Activated CD4-positive, alpha-beta memory T cell treated with anti-CD3 and anti-CD28 coated beads for 36 hours (primary cell): ENCODE measurements at regions not wholly inside any gene's neighbourhood (a gene's known extent, or its start where the extent isn't known, plus 50 kb on each side); places are given as distances from the start of the nearest gene placed in this dataset.

Source experiments
- CTCF ChIA-PET: fragments of 350-600 bp; sonication (Branson Sonifier 250); formaldehyde crosslinking; loops from one replicate; lab custom pipeline; 2021; ENCODE audit warnings: antibody characterized with exemption, inconsistent platforms; lab: Charles Lee
- POLR2A ChIA-PET: fragments of 350-600 bp; sonication (Branson Sonifier 250); formaldehyde crosslinking; loops from one replicate; lab custom pipeline; 2021; ENCODE audit warnings: antibody characterized with exemption; lab: Charles Lee
- DNase-seq: peaks from one replicate; pipeline ENCODE4 v3.0.0-alpha.2; 2020
- H3K27ac Mint-ChIP-seq: one replicate; pipeline ENCODE4 v1.8.0; 2021; ENCODE audit warnings: mixed read lengths
- H3K27me3 Mint-ChIP-seq: one replicate; pipeline ENCODE4 v1.8.0; 2021; ENCODE audit warnings: mixed read lengths
- H3K36me3 Mint-ChIP-seq: one replicate; pipeline ENCODE4 v1.8.0; 2021; ENCODE audit warnings: mixed read lengths
- H3K4me1 Mint-ChIP-seq: one replicate; pipeline ENCODE4 v1.8.0; 2021; ENCODE audit warnings: low read depth, mixed read lengths
- H3K4me3 Mint-ChIP-seq: one replicate; pipeline ENCODE4 v1.8.0; 2021; ENCODE audit warnings: mild to moderate bottlenecking, mixed read lengths
- H3K9me3 Mint-ChIP-seq: one replicate; pipeline ENCODE4 v1.8.0; 2021; ENCODE audit warnings: mixed read lengths
- intact Hi-C: fragments of 100-400 bp; cut with micrococcal nuclease; formaldehyde crosslinking; loops from one replicate; pipeline ENCODE4 v1.15.1; 2023

DNA sequence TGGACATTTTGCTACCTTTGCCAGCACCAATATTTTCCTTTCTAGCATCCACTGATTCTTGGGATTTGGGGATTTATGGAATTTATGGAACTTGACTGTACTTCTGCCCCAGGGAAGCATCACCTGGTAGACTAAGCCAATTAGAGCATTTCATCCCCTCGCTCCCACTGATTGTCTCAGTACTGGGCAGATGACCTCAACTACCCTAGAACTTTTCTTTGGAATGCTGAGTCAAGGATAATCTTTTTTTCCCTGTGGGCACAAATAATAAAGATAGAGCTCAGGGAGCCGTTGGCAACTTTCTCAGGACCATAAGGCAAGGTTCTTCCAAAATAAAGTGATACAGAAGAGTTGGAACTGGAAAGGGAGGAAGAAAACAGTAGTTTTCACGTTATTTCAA, 438.4 kb downstream of the PLK2 start:
- Mint-ChIP-seq H3K36me3 (no peaks in the 10 kb centered on the region), H3K27ac (no peak overlapping the region), H3K4me3 (no peak overlapping the region), H3K4me1 (no peaks in the 10 kb centered on the region), H3K9me3 (no peaks in the 10 kb centered on the region), H3K27me3 (peaks cover 2% of the 10 kb centered on the region)
- no peak for DNase-seq
- ChIA-PET POLR2A (no interaction called here), CTCF (no interaction called here)
- intact Hi-C loops = no loop called here

DNA sequence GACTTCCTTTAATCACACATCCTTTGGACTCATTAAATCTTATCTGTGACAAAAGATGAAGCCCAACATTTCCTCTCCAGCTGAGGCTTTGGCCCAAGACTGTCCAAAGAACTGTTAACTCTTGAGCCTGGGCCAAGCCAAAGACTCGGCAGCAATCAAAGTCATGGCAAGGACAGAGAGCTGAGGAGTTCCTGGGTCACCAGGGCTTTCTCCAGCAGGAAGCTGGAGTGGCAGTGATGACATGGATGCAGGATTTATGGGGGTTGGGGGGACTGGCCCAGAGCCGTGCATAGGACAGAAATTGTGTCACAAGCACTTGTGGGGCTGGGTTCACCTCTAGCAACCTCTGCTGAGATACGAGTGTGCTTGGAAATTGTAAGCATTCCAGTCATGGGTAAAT, 440.3 kb downstream of the PLK2 start:
- H3K36me3 Mint-ChIP-seq = no peaks in the 10 kb centered on the region
- no peaks in the 10 kb centered on the region for H3K4me1 Mint-ChIP-seq
- intact Hi-C loops = no loop called here
- CTCF ChIA-PET = no interaction called here
- peaks cover 3% of the 10 kb centered on the region for H3K27me3 Mint-ChIP-seq
- H3K4me3 Mint-ChIP-seq = no peak overlapping the region
- no peaks in the 10 kb centered on the region for H3K9me3 Mint-ChIP-seq
- POLR2A ChIA-PET = no interaction called here
- no peak for DNase-seq
- H3K27ac Mint-ChIP-seq = no peak overlapping the region

- no peaks in the 10 kb centered on the region for H3K4me1 Mint-ChIP-seq
- no peaks in the 10 kb centered on the region for H3K9me3 Mint-ChIP-seq
Observed at GRCh38 chr5:58018016-58018415, 441.9 kb downstream of the PLK2 start.

DNA sequence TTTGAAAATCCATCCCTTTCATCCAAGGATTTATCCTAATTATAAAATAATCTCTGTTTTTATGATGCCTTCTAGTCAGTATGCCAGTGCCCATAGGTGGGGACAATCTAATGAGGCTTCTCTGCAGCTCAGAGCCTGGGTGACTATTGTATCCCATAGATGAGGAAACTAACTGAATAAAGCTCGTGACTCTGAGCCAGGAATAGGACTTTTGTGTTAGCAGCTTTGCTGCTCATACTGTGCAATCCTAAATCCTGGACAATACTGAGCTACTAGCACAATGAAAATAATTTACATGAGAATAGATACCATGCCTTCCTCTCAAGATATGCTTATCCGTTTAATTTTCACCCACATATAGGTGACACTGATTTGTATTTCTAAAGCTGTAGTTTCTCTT, 443.0 kb downstream of the PLK2 start:
- intact Hi-C loops = no loop called here

More at GRCh38 chr5:58018016-58018415, 441.9 kb downstream of the PLK2 start:
- ChIA-PET POLR2A (no interaction called here), CTCF (no interaction called here)
- no peak for DNase-seq
- Mint-ChIP-seq H3K27ac (no peak overlapping the region), H3K4me3 (no peak overlapping the region), H3K36me3 (no peaks in the 10 kb centered on the region), H3K27me3 (peaks cover 7% of the 10 kb centered on the region)
- intact Hi-C loops = no loop called here

DNA sequence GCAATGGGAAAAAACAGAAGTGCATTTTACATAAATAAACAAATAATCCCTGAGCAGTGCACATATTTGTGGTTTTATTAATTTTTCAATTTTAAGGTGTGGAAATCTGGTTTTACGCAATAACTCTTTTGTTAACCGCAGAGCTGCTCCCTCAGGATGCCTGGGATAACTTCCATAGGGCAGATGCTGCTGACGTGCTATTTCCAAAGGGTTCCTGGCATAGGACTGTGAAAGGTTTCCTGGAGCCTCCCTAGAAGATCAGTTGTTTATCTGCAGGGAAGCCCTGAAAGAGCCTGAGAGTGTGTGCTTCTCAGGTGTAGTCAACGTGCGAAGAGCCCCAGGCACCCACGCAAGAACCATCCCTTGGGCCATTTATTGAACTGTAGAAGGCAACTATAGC, 443.5 kb downstream of the PLK2 start:
- ChIA-PET CTCF (no interaction called here), POLR2A (no interaction called here)
- Mint-ChIP-seq H3K9me3 (no peaks in the 10 kb centered on the region), H3K27ac (no peak overlapping the region), H3K27me3 (peaks cover 7% of the 10 kb centered on the region), H3K36me3 (no peaks in the 10 kb centered on the region), H3K4me1 (no peaks in the 10 kb centered on the region), H3K4me3 (no peak overlapping the region)
- DNase-seq = no peak
- intact Hi-C loops = no loop called here

More for the DNA sequence above, 443.0 kb downstream of the PLK2 start:
- no peaks in the 10 kb centered on the region for H3K36me3 Mint-ChIP-seq
- ChIA-PET CTCF (interaction anchor here (0.6 kb wide), 1 partner anchor 954 kb away, joined by 3 read pairs; no protein-coding TSS in a partner anchor), POLR2A (no interaction called here)
- DNase-seq = no peak
- H3K4me1 Mint-ChIP-seq = no peaks in the 10 kb centered on the region
- no peaks in the 10 kb centered on the region for H3K9me3 Mint-ChIP-seq
- no peak overlapping the region for H3K27ac Mint-ChIP-seq
- no peak overlapping the region for H3K4me3 Mint-ChIP-seq
- peaks cover 7% of the 10 kb centered on the region for H3K27me3 Mint-ChIP-seq

DNA sequence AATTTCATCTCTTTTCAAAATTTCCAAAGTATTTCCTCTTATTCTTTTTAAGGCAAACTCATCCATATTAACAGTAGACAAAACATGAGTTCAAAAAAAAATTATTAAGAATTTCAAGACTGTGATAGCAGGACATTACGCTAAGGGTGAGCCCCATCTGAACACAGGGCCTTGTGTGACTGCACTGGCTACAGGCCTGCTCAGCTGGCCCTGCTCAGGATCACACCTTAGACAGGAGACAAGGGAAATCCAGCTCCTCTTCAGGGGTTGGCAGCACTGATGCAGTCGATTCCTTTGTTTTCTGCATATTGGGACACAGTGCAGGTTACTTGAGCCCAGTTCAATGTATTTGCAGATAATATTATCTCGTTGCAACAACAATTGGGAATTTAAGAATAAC, 444.7 kb downstream of the PLK2 start:
- H3K4me1 Mint-ChIP-seq = no peaks in the 10 kb centered on the region
- no peak overlapping the region for H3K27ac Mint-ChIP-seq
- no peak overlapping the region for H3K4me3 Mint-ChIP-seq
- H3K27me3 Mint-ChIP-seq = peaks cover 7% of the 10 kb centered on the region
- no peaks in the 10 kb centered on the region for H3K36me3 Mint-ChIP-seq
- no peaks in the 10 kb centered on the region for H3K9me3 Mint-ChIP-seq
- intact Hi-C loops = no loop called here
- ChIA-PET CTCF (no interaction called here), POLR2A (no interaction called here)
- no peak for DNase-seq

GRCh38 chr5:58013542-58014258, 446.2 kb downstream of the PLK2 start:
- no peaks in the 10 kb centered on the region for H3K4me1 Mint-ChIP-seq
- intact Hi-C loops = no loop called here
- no peak for DNase-seq
- no peaks in the 10 kb centered on the region for H3K36me3 Mint-ChIP-seq
- no peak overlapping the region for H3K4me3 Mint-ChIP-seq
- H3K27me3 Mint-ChIP-seq = peaks cover 6% of the 10 kb centered on the region
- ChIA-PET POLR2A (no interaction called here), CTCF (no interaction called here)
- H3K9me3 Mint-ChIP-seq = no peaks in the 10 kb centered on the region
- no peak overlapping the region for H3K27ac Mint-ChIP-seq

- Mint-ChIP-seq H3K36me3 (no peaks in the 10 kb centered on the region), H3K4me1 (no peaks in the 10 kb centered on the region), H3K27me3 (peaks cover 6% of the 10 kb centered on the region), H3K27ac (no peak overlapping the region), H3K4me3 (no peak overlapping the region), H3K9me3 (no peaks in the 10 kb centered on the region)
- POLR2A ChIA-PET = no interaction called here
- no peak for DNase-seq
- intact Hi-C loops = no loop called here
- CTCF ChIA-PET = no interaction called here
Observed at GRCh38 chr5:58012801-58013315, 447.0 kb downstream of the PLK2 start.

DNA sequence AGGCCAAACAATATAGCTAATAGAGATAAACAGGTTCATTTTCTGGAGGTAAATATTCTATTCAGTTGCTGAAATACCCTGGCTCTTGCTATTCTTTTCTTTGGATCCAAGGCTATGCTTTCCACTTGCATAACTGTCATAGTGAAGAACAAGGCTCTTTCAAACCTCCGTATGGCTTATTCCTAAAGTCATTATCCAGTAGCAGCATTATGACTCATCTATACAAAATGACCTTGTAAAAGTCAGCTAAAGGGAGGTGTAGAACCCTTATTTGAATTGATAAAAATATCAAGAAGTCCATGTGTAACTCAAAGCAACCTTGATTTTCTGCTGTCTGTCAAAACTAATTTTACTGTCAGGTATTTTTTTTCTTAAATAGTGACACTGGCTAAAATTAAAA, 447.8 kb downstream of the PLK2 start:
- ChIA-PET CTCF (no interaction called here), POLR2A (no interaction called here)
- H3K4me1 Mint-ChIP-seq = no peaks in the 10 kb centered on the region
- no peak overlapping the region for H3K27ac Mint-ChIP-seq
- no peak overlapping the region for H3K4me3 Mint-ChIP-seq
- no peaks in the 10 kb centered on the region for H3K36me3 Mint-ChIP-seq
- H3K27me3 Mint-ChIP-seq = peaks cover 6% of the 10 kb centered on the region
- no peaks in the 10 kb centered on the region for H3K9me3 Mint-ChIP-seq
- no peak for DNase-seq
- intact Hi-C loops = no loop called here

GRCh38 chr5:58011301-58011700, 448.6 kb downstream of the PLK2 start:
- Mint-ChIP-seq H3K4me3 (no peak overlapping the region), H3K27ac (no peak overlapping the region), H3K9me3 (no peaks in the 10 kb centered on the region), H3K27me3 (peaks cover 6% of the 10 kb centered on the region), H3K36me3 (no peaks in the 10 kb centered on the region), H3K4me1 (no peaks in the 10 kb centered on the region)
- ChIA-PET POLR2A (no interaction called here), CTCF (no interaction called here)
- intact Hi-C loops = no loop called here
- no peak for DNase-seq

DNA sequence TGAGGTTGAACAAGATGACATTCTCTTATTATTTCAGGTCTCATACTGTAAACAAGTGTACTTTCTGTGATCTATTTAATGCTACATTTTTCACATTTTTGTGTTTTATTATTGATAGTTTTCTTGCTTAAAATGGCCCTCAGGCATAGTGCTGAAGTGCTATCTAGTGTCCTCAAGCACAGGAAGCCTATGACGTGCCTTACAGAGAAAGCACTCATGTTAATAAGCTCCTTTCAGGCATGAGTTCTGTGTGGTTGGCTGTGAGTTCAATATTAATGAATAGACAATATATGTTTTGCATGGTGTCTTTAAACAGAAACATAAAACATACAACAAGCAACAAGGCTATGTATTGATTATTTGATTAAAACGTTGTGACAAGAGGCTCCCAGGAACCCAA, 450.1 kb downstream of the PLK2 start:
- Mint-ChIP-seq H3K9me3 (no peaks in the 10 kb centered on the region), H3K4me1 (no peaks in the 10 kb centered on the region), H3K27ac (no peak overlapping the region), H3K36me3 (no peaks in the 10 kb centered on the region), H3K4me3 (no peak overlapping the region), H3K27me3 (peaks cover 6% of the 10 kb centered on the region)
- no peak for DNase-seq
- ChIA-PET POLR2A (no interaction called here), CTCF (no interaction called here)
- intact Hi-C loops = no loop called here

DNA sequence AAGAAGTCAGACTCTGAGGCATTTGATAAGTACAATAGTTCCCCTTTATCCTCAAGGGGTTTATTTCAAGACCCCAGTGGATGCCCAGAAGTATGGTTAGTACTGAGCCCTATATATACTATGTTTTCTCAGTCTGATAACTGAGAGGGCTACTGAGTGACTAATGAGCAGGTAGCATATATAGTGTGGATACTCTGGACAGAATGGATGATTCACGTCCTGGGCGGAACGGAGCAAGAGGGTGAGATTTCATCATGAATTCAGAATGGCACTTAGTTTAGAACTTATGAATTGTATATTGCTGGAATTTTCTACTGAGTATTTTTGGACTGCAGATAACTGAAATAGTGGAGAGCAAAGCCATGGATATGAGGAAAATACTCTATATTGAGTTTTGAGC, 457.6 kb downstream of the PLK2 start:
- Mint-ChIP-seq H3K36me3 (no peaks in the 10 kb centered on the region), H3K27ac (no peak overlapping the region), H3K9me3 (no peaks in the 10 kb centered on the region), H3K27me3 (no peaks in the 10 kb centered on the region), H3K4me3 (no peak overlapping the region), H3K4me1 (no peaks in the 10 kb centered on the region)
- ChIA-PET POLR2A (no interaction called here), CTCF (no interaction called here)
- no peak for DNase-seq
- intact Hi-C loops = no loop called here

- Mint-ChIP-seq H3K36me3 (no peaks in the 10 kb centered on the region), H3K4me1 (no peaks in the 10 kb centered on the region), H3K27ac (no peak overlapping the region), H3K4me3 (no peak overlapping the region), H3K27me3 (peaks cover 1% of the 10 kb centered on the region), H3K9me3 (no peaks in the 10 kb centered on the region)
- ChIA-PET CTCF (no interaction called here), POLR2A (no interaction called here)
- intact Hi-C loops = no loop called here
- no peak for DNase-seq
Observed at GRCh38 chr5:57993866-57994265, 466.0 kb downstream of the PLK2 start.
